H1 (cell line): ENCODE measurements at regions not wholly inside any gene's neighbourhood (a gene's known extent, or its start where the extent isn't known, plus 50 kb on each side); places are given as distances from the start of the nearest gene placed in this dataset.

ENCODE experiments used
- CTCF ChIA-PET: fragments of 300-600 bp; sonication (Branson Sonifier 250); formaldehyde crosslinking; loops from one replicate; lab custom pipeline; 2021; ENCODE audit not compliant: partially characterized antibody; lab: Charles Lee
- POLR2A ChIA-PET: fragments of 300-600 bp; sonication (Branson Sonifier 250); formaldehyde crosslinking; loops from one replicate; lab custom pipeline; 2021; ENCODE audit warnings: inconsistent platforms; ENCODE audit not compliant: partially characterized antibody; lab: Charles Lee
- DNase-seq, 2 experiments: peaks; one replicate each; pipeline versions ENCODE4 v3.0.0 to v3.0.0-alpha.2; 2010 to 2022; ENCODE audit warnings: low spot score in 2 of 2, low read depth in 1 of 2, mixed read lengths in 1 of 2
- FAIRE-seq: peaks from 2 replicates; lab custom pipeline; 2011; peaks lifted over from hg19 to GRCh38; lab: Jason Lieb, UNC
- H2AFZ ChIP-seq: 2 replicates; pipeline ENCODE4 v1.8.1; 2012; ENCODE audit warnings: low read length, inconsistent platforms
- H2AK5ac ChIP-seq: 2 replicates; pipeline ENCODE4 v1.6.1; 2013; ENCODE audit warnings: low read depth, low read length
- H2BK120ac ChIP-seq: replicated peaks from 2 replicates; pipeline ENCODE3; 2013; ENCODE audit warnings: low read depth, low read length, inconsistent platforms
- H2BK12ac ChIP-seq: 2 replicates; pipeline ENCODE4 v1.6.1; 2013; ENCODE audit warnings: low read depth, low read length
- H2BK15ac ChIP-seq: 2 replicates; pipeline ENCODE4 v1.6.1; 2013; ENCODE audit warnings: low read length
- H2BK20ac ChIP-seq: 2 replicates; pipeline ENCODE4 v1.6.1; 2013; ENCODE audit warnings: low read length
- H2BK5ac ChIP-seq: 2 replicates; pipeline ENCODE4 v1.6.1; 2013; ENCODE audit warnings: low read depth, low read length
- H3K14ac ChIP-seq: 2 replicates; pipeline ENCODE4 v1.6.1; 2013; ENCODE audit warnings: inconsistent platforms; ENCODE audit not compliant: insufficient read length
- H3K18ac ChIP-seq: 2 replicates; pipeline ENCODE4 v1.6.1; 2013; ENCODE audit warnings: low read length; ENCODE audit errors: extremely low read depth
- H3K23ac ChIP-seq: 2 replicates; pipeline ENCODE4 v1.6.1; 2013; ENCODE audit warnings: inconsistent platforms; ENCODE audit not compliant: insufficient read length
- H3K23me2 ChIP-seq: 2 replicates; pipeline ENCODE4 v1.6.1; 2013; ENCODE audit warnings: low read depth, low read length
- H3K27ac ChIP-seq: 2 replicates; pipeline ENCODE4 v1.6.1; 2011; ENCODE audit warnings: low read depth, low read length, inconsistent platforms
- H3K27me3 ChIP-seq, 4 experiments: replicated peaks in 1 of 4; 1 replicate in 1 of 4; 2 replicates in 3 of 4; pipeline versions ENCODE4 v1.6.1 to v1.8.1; 2011 to 2013; ENCODE audit warnings: low read length in 3 of 4, mild to moderate bottlenecking in 3 of 4, inconsistent platforms in 2 of 4, mixed read lengths in 2 of 4, moderate library complexity in 1 of 4; ENCODE audit not compliant: control insufficient read depth in 3 of 4, insufficient read depth in 3 of 4; ENCODE audit errors: extremely low read depth in 1 of 4
- H3K36me3 ChIP-seq, 4 experiments: 2 replicates each; pipeline versions ENCODE4 v1.6.1 to v1.8.1; 2011 to 2013; ENCODE audit warnings: mild to moderate bottlenecking in 4 of 4, low read length in 3 of 4, moderate library complexity in 2 of 4, control low read depth in 1 of 4, inconsistent platforms in 1 of 4; ENCODE audit not compliant: insufficient read depth in 4 of 4, control insufficient read depth in 2 of 4
- H3K4ac ChIP-seq: replicated peaks from 2 replicates; pipeline ENCODE3; 2013; ENCODE audit warnings: low read length, low read depth, mixed read lengths, inconsistent platforms; ENCODE audit not compliant: insufficient read length
- H3K4me1 ChIP-seq, 4 experiments: replicated peaks in 1 of 4; 1 replicate in 1 of 4; 2 replicates in 3 of 4; pipeline versions ENCODE4 v1.6.1 to v1.8.1; 2011 to 2013; ENCODE audit warnings: low read length in 3 of 4, inconsistent platforms in 2 of 4, mixed read lengths in 1 of 4; ENCODE audit not compliant: insufficient read depth in 4 of 4, control insufficient read depth in 3 of 4
- H3K4me2 ChIP-seq, 2 experiments: 2 replicates each; pipeline versions ENCODE4 v1.6.1 to v1.8.1; 2011 to 2013; ENCODE audit warnings: low read depth in 2 of 2, low read length in 2 of 2, control low read depth in 1 of 2, inconsistent platforms in 1 of 2, mild to moderate bottlenecking in 1 of 2; ENCODE audit not compliant: insufficient read depth in 1 of 2
- H3K4me3 ChIP-seq, 4 experiments: fragments of 200-600, 300-600 bp in 1 of 4; sonication (generic), shearing (Covaris generic), sonication (Bioruptor Twin) in 1 of 4; 2 replicates each; pipeline versions ENCODE4 v1.5.1 to v1.8.1; 2011 to 2016; ENCODE audit warnings: low read length in 4 of 4, low read depth in 3 of 4, control low read depth in 2 of 4, inconsistent platforms in 2 of 4, mild to moderate bottlenecking in 2 of 4, mixed read lengths in 1 of 4, moderate library complexity in 1 of 4; ENCODE audit not compliant: insufficient read depth in 2 of 4; ENCODE audit errors: extremely low read depth in 1 of 4
- H3K56ac ChIP-seq: replicated peaks from 2 replicates; pipeline ENCODE3; 2013; ENCODE audit warnings: low read depth, mild to moderate bottlenecking, mixed read lengths, low read length, inconsistent platforms; ENCODE audit not compliant: insufficient read length
- H3K79me1 ChIP-seq: 2 replicates; pipeline ENCODE4 v1.6.1; 2013; ENCODE audit warnings: low read depth, low read length, control low read depth
- H3K79me2 ChIP-seq, 2 experiments: 2 replicates each; pipeline versions ENCODE4 v1.6.1 to v1.8.1; 2012 to 2013; ENCODE audit warnings: low read length in 2 of 2, mild to moderate bottlenecking in 2 of 2, inconsistent platforms in 1 of 2; ENCODE audit not compliant: insufficient read depth in 2 of 2, control insufficient read depth in 1 of 2
- H3K9ac ChIP-seq, 4 experiments: replicated peaks in 1 of 4; 1 replicate in 1 of 4; 2 replicates in 3 of 4; pipeline versions ENCODE4 v1.6.1 to v1.8.1; 2011 to 2013; ENCODE audit warnings: low read depth in 3 of 4, low read length in 3 of 4, control low read depth in 2 of 4, mild to moderate bottlenecking in 2 of 4, moderate library complexity in 2 of 4, inconsistent platforms in 1 of 4; ENCODE audit errors: extremely low read depth in 1 of 4
- H3K9me3 ChIP-seq, 2 experiments: 2 replicates each; pipeline versions ENCODE4 v1.6.1 to v1.8.1; 2012 to 2013; ENCODE audit warnings: mild to moderate bottlenecking in 2 of 2, moderate library complexity in 2 of 2, control low read depth in 1 of 2, inconsistent platforms in 1 of 2, low read depth in 1 of 2, low read length in 1 of 2, mixed read lengths in 1 of 2; ENCODE audit not compliant: insufficient read depth in 2 of 2
- H4K20me1 ChIP-seq, 2 experiments: replicated peaks in 1 of 2; 2 replicates each; pipeline versions ENCODE3 to v1.8.1; 2011 to 2013; ENCODE audit warnings: inconsistent platforms in 2 of 2, low read length in 2 of 2, mild to moderate bottlenecking in 1 of 2; ENCODE audit not compliant: insufficient read depth in 2 of 2, control insufficient read depth in 1 of 2
- H4K5ac ChIP-seq: 2 replicates; pipeline ENCODE4 v1.6.1; 2013; ENCODE audit warnings: low read length, low read depth, mixed read lengths, inconsistent platforms; ENCODE audit not compliant: insufficient read length
- H4K8ac ChIP-seq: 2 replicates; pipeline ENCODE4 v1.8.0; 2013; ENCODE audit warnings: mild to moderate bottlenecking, moderate library complexity, low read length, inconsistent platforms; ENCODE audit not compliant: insufficient read depth; ENCODE audit errors: extremely low read depth
- H4K91ac ChIP-seq: replicated peaks from 2 replicates; pipeline ENCODE3; 2013; ENCODE audit warnings: low read length, mixed read lengths, inconsistent platforms; ENCODE audit not compliant: insufficient read length
- RAD21 ChIP-seq, 2 experiments: IDR thresholded peaks in 1 of 2; conservative IDR thresholded peaks in 1 of 2; 2 replicates each; pipeline ENCODE4 v1.6.1; 2011; ENCODE audit warnings: low read depth in 2 of 2, low read length in 2 of 2, improper control_type of control experiment in 1 of 2, inconsistent platforms in 1 of 2, mild to moderate bottlenecking in 1 of 2, moderate library complexity in 1 of 2
- WGBS, 2 experiments: shearing (Covaris generic) in 1 of 2; methylation state at CpG; one replicate each; pipeline versions ENCODE4 v1.1.6 to v1.1.7; 2013 to 2015; ENCODE audit warnings: low lambda C conversion rate in 2 of 2, mixed read lengths in 2 of 2, inconsistent platforms in 1 of 2, low coverage in 1 of 2, missing lambda C conversion rate in 1 of 2; ENCODE audit not compliant: insufficient replicate concordance in 2 of 2, insufficient coverage in 1 of 2, insufficient read length in 1 of 2; ENCODE audit errors: extremely low coverage in 1 of 2, missing lambda C conversion rate in 1 of 2; 5-methylcytosine and 5-hydroxymethylcytosine counted together

- WGBS, 2 experiments: 100% methylated on average over 1 of the region's 7 CpGs; no CpG with 5 or more reads in 1 of the 2 experiments
Observed at GRCh38 chrX:5142644-5143043, 1086.0 kb downstream of the NLGN4X start.

More at GRCh38 chrX:5142644-5143043, 1086.0 kb downstream of the NLGN4X start:
- Histone ChIP-seq H2BK5ac (no peak overlapping the region), H4K5ac (no peak overlapping the region), H3K9me3 (no peaks in the 10 kb centered on the region), H3K4me2 (no peak overlapping the region), H2BK120ac (no peak overlapping the region), H3K4ac (no peak overlapping the region), H3K79me2 (no peaks in the 10 kb centered on the region), H3K4me3 (no peak overlapping the region), H3K79me1 (no peaks in the 10 kb centered on the region), H3K4me1 (no peaks in the 10 kb centered on the region), H3K56ac (no peak overlapping the region), H3K23ac (no peak overlapping the region), H2BK15ac (no peak overlapping the region), H2BK20ac (no peak overlapping the region), H3K18ac (no peak overlapping the region), H2AK5ac (no peak overlapping the region), H2BK12ac (no peak overlapping the region), H4K8ac (no peak overlapping the region), H3K9ac (no peak overlapping the region), H3K27ac (no peak overlapping the region), H4K20me1 (no peaks in the 10 kb centered on the region), H3K27me3 (no peaks in the 10 kb centered on the region), H3K14ac (no peak overlapping the region), H4K91ac (no peak overlapping the region), H3K36me3 (no peaks in the 10 kb centered on the region), H3K23me2 (no peaks in the 10 kb centered on the region), H2AFZ (no peak overlapping the region)
- FAIRE-seq: no peak
- POLR2A ChIA-PET: no interaction called here
- DNase-seq: no peak
- CTCF ChIA-PET: no interaction called here
- no peak for TF ChIP-seq RAD21 (IDR thresholded peaks at IDR 0.05 in 1 of 2, conservative IDR thresholded peaks at IDR 0.05 in 1 of 2; ENCODE audit: low read depth in 2 of 2, low read length in 2 of 2)
